Upper lobe of right lung (tissue), 1 donor: ENCODE measurements at regions not wholly inside any gene's neighbourhood (a gene's known extent, or its start where the extent isn't known, plus 50 kb on each side); places are given as distances from the start of the nearest gene placed in this dataset.

Experiments
- ATAC-seq: fragments of 200-7000 bp; cut with Tn5 transposase; one replicate; pipeline ENCODE4 v1.9.1; 2020; ENCODE audit warnings: mild to moderate bottlenecking, moderate library complexity
- DNase-seq: peaks from one replicate; pipeline ENCODE4 v3.0.0-alpha.2; 2020
- H3K27ac ChIP-seq: fragments of 200-600 bp; one replicate; pipeline ENCODE4 v1.8.0; 2022
- H3K27me3 ChIP-seq: fragments of 200-600 bp; one replicate; pipeline ENCODE4 v1.8.0; 2022; ENCODE audit warnings: mild to moderate bottlenecking
- H3K36me3 ChIP-seq: fragments of 200-600 bp; one replicate; pipeline ENCODE4 v1.8.0; 2022
- H3K4me1 ChIP-seq: fragments of 200-600 bp; one replicate; pipeline ENCODE4 v1.8.0; 2022
- H3K4me3 ChIP-seq: fragments of 200-600 bp; one replicate; pipeline ENCODE4 v1.8.0; 2022; ENCODE audit warnings: mild to moderate bottlenecking
- H3K9me3 ChIP-seq: fragments of 200-600 bp; one replicate; pipeline ENCODE4 v1.8.0; 2022
- CTCF ChIP-seq: fragments of 200-600 bp; IDR thresholded peaks from one replicate; pipeline ENCODE4 v1.8.0; 2022; ENCODE audit warnings: antibody characterized with exemption
- intact Hi-C: fragments of 100-400 bp; cut with DNase I; formaldehyde crosslinking; loops from one replicate; pipeline ENCODE4 v1.11.0; 2022
- donor health status: DM: no; HTN: yes; CAD: no; lungs with severe emphysema.

GRCh38 chr2:235142601-235143000 lies 190.8 kb downstream of the SH3BP4 start:
- TF ChIP-seq CTCF: no peak
- ATAC-seq (no peak), DNase-seq (no peak)
- H3K27me3 ChIP-seq: no peaks in the 10 kb centered on the region
- no peaks in the 10 kb centered on the region for H3K9me3 ChIP-seq
- H3K4me3 ChIP-seq: no peak overlapping the region
- intact Hi-C loops: no loop called here
- H3K36me3 ChIP-seq: no peaks in the 10 kb centered on the region
- H3K27ac ChIP-seq: no peak overlapping the region
- H3K4me1 ChIP-seq: no peaks in the 10 kb centered on the region

GRCh38 chr2:235143789-235144188 lies 192.0 kb downstream of the SH3BP4 start:
- Histone ChIP-seq H3K36me3 (no peaks in the 10 kb centered on the region), H3K4me3 (no peak overlapping the region), H3K27me3 (no peaks in the 10 kb centered on the region), H3K4me1 (no peaks in the 10 kb centered on the region), H3K9me3 (no peaks in the 10 kb centered on the region), H3K27ac (no peak overlapping the region)
- no peak for DNase-seq
- no peak for ATAC-seq
- intact Hi-C loops: no loop called here
- no peak for TF ChIP-seq CTCF

- intact Hi-C loops: no loop called here
- ATAC-seq: no peak
- Histone ChIP-seq H3K27me3 (no peaks in the 10 kb centered on the region), H3K9me3 (no peaks in the 10 kb centered on the region), H3K4me1 (no peaks in the 10 kb centered on the region), H3K36me3 (no peaks in the 10 kb centered on the region), H3K27ac (no peak overlapping the region), H3K4me3 (no peak overlapping the region)
- no peak for DNase-seq
- no peak for TF ChIP-seq CTCF
Observed at GRCh38 chr2:235144291-235144690, 192.5 kb downstream of the SH3BP4 start.

GRCh38 chr2:235146206-235146605 lies 194.4 kb downstream of the SH3BP4 start:
- no peak for DNase-seq
- Histone ChIP-seq H3K27me3 (no peaks in the 10 kb centered on the region), H3K4me3 (no peak overlapping the region), H3K4me1 (no peaks in the 10 kb centered on the region), H3K9me3 (no peaks in the 10 kb centered on the region), H3K36me3 (no peaks in the 10 kb centered on the region), H3K27ac (no peak overlapping the region)
- intact Hi-C loops: no loop called here
- TF ChIP-seq CTCF: no peak
- no peak for ATAC-seq

- no peak overlapping the region for H3K27ac ChIP-seq
- intact Hi-C loops: no loop called here
- no peaks in the 10 kb centered on the region for H3K4me1 ChIP-seq
- DNase-seq (no peak), ATAC-seq (no peak)
- no peaks in the 10 kb centered on the region for H3K36me3 ChIP-seq
- TF ChIP-seq CTCF: no peak
- no peaks in the 10 kb centered on the region for H3K27me3 ChIP-seq
- H3K4me3 ChIP-seq: no peak overlapping the region
- H3K9me3 ChIP-seq: no peaks in the 10 kb centered on the region
Observed at GRCh38 chr2:235146871-235147565, 195.2 kb downstream of the SH3BP4 start.
